Epithelial cell of esophagus (primary cell): ENCODE measurements at regions not wholly inside any gene's neighbourhood (a gene's known extent, or its start where the extent isn't known, plus 50 kb on each side); places are given as distances from the start of the nearest gene placed in this dataset.

Experiments
- DNase-seq: peaks from one replicate; pipeline ENCODE4 v3.0.0; 2010; ENCODE audit warnings: low read depth
- H3K4me3 ChIP-seq: 2 replicates; pipeline ENCODE4 v1.5.1; 2011; ENCODE audit warnings: mild to moderate bottlenecking, low read length, control low read depth
- TF ChIP-seq, protein P1 (sequence below): IDR thresholded peaks from 2 replicates; pipeline ENCODE4 v1.5.1; 2011; ENCODE audit warnings: low read depth, mild to moderate bottlenecking, low read length, control low read depth, inconsistent platforms; ENCODE audit not compliant: insufficient read depth; ENCODE audit errors: missing control alignments

DNA sequence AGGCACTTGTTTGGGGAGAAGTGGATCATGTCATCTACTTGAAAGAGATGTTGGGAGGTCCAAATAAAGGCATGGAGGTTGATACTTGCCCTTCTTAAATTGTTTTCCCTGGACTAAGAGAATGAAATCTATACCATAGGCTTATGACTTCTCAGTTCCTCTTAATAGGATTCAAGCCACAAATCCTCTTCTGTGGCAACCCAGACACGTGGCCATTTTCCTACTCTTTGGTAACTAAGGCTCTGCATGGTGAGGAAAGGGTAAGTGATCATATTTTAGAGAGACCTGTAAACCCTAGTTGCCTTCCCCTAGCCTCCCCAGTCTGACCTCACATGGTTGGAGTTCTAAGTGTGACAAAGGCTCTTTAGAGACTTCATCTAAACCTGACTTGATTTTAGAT lies 72.9 kb upstream of the CD44 start:
- TF ChIP-seq, protein P1, sequence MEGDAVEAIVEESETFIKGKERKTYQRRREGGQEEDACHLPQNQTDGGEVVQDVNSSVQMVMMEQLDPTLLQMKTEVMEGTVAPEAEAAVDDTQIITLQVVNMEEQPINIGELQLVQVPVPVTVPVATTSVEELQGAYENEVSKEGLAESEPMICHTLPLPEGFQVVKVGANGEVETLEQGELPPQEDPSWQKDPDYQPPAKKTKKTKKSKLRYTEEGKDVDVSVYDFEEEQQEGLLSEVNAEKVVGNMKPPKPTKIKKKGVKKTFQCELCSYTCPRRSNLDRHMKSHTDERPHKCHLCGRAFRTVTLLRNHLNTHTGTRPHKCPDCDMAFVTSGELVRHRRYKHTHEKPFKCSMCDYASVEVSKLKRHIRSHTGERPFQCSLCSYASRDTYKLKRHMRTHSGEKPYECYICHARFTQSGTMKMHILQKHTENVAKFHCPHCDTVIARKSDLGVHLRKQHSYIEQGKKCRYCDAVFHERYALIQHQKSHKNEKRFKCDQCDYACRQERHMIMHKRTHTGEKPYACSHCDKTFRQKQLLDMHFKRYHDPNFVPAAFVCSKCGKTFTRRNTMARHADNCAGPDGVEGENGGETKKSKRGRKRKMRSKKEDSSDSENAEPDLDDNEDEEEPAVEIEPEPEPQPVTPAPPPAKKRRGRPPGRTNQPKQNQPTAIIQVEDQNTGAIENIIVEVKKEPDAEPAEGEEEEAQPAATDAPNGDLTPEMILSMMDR: no peak
- no peak overlapping the region for H3K4me3 ChIP-seq
- DNase-seq: no peak

DNA sequence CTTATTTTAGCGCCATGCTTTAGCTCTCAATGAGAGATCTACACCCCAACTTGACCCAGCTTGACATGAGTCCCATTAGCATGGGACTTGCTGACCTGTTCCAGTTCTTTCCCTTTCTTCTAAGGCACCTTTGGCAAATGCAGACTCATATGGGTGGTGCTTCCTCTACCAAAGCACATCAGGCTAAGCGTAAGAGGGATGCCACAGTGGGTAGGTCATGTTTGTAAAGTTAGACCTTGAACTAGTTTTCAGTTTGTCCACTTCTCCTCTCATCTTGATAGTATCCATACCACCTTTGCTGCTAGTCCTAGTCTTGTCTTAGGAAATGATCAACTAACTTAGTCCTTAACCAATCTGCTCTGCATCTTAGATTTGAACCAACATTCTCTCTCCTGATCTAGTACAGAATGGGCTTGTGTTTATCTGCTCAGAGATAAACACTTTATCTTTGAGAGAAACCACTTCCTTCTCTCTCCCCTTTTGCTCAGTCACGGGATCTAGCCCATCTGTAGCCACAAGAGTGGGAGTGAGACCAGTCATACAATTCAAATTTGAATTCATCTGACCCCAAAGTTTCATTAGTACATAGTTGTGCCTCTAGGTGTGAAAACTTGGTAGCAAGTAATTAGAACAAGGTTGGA lies 72.1 kb upstream of the CD44 start:
- DNase-seq: no peak
- TF ChIP-seq, protein P1: no peak
- no peak overlapping the region for H3K4me3 ChIP-seq

DNA sequence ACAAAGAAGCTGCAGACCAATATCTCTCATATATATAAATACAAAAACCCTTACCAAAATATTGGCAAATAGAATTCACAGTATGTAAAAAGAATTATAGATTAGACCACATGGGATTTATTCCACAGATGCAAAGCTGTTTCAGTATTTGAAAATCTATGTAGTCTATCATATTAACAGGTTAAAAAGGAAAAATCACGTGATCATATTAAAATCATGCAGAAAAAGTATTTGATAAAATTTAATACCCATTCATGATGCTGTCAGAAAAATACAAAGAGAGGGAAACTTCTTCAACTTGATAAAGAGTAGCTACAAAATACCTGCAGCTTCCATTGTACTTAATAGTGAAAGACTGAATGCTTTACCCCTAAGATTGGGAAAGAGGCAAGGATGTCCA lies 67.2 kb upstream of the CD44 start:
- no peak overlapping the region for H3K4me3 ChIP-seq
- TF ChIP-seq, protein P1: no peak
- DNase-seq: no peak

DNA sequence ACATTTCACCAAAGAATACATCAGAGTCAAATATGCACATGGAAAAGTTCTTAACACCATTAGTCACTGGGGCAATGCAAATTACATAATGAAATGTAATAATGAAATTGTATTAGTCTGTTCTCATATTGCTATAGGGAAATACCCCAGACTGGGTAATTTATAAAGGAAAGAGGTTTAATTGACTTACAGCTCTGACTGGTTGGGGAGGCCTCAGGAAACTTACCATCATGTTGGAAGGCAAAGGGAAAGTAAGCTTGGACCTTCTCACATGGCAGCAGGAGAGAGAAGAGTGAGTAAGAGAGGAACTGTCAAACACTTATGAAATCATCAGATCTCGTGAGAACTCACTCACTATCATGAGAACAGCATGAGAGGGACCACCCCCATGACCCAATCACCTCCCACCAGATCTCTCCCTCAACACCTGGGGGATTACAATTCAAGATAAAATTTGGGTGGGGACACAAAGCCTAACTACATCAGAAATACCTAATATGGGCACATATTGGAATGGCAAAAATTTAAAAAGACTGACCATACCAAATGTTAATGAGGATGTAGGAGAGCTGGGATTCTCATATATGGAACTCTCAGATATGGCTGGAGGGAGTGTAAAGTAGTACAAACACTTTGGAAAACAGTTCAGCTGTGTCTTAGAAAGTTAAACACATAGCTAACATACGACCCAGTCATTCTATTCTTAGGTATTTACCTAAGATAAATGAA lies 65.1 kb upstream of the CD44 start:
- TF ChIP-seq, protein P1: no peak
- H3K4me3 ChIP-seq: no peak overlapping the region
- DNase-seq: peak; percentile 26

DNA sequence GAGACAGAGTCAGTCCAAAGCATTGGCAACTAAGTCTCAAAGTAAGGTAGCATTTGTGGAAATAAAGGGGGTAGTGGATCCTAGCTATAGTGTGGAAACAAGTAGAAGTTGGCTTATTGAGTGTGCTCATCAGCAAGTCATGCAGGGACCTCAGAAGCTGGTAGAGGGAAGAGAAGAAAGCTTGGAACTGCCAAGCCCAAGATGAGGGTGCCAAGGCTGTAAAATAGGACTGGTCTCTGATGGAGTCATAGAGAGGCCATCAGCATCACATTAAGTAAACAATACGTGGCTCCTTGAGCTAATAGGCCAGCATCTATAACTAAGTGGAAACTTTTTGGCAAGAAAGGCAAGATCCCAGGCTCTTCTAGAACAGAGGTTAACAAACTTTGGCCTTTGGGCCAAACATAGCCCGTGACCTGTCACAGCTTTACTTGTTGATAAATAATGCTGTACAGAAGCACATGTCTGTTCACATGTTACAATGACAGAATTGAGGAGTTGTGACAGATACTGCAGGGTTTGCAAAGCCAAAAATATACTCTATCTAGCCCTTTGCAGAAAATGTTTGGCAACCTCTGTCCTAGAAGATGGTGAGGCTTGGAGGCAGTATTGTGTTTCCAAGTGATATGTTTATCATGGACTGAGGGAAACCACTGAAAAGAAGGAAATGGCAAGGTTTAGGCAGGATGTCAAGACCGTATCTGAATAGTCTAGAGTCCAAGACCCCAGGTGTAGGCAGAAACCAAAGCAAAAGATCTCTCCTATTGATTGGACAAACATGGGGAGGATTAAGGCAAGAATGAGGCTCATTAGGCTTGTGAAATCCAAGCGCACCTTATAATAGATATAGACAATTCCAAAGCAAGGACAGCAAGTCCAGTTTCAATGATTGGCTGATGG lies 62.5 kb upstream of the CD44 start:
- DNase-seq: no peak
- H3K4me3 ChIP-seq: no peak overlapping the region
- TF ChIP-seq, protein P1: no peak

DNA sequence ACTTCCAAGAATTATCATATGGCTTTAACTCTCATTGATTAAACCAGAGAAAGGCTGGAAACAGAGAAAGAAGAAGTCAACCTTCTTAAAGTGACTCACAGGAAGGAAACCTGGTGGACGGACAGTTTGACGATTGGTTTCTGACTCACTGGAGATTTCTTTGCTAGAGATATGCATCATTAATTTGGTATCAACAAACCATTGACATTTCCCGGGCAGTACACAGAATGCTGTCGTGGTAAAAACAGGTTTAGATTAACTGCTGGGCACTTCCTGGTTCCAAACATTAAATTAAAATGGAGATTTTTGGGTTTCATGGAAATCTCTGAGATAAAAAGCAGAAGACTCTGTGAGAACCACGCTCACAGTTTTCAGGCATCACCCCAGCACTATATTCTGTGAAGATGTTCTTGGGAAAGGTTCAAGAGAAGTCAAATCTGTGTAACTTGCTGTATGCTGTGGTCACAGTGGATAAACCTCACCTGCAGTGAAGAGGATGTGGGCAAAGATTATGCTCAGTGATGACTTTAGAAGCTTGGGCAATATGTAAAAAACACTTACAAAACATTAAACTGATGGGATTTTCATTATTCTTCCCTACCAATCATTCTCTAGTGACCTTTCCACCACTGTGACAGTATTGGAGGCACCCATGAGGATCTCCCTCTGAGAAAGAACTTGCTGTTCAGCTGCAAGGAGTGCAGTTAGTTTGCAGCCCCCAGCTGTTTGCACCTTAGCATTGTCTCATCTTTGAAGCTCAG lies 61.1 kb upstream of the CD44 start:
- peak; percentile 92 for DNase-seq
- no peak overlapping the region for H3K4me3 ChIP-seq
- TF ChIP-seq, protein P1: no peak
